ENCODE measurements at regions not wholly inside any gene's neighbourhood (a gene's known extent, or its start where the extent isn't known, plus 50 kb on each side); places are given as distances from the start of the nearest gene placed in this dataset.

DNA sequence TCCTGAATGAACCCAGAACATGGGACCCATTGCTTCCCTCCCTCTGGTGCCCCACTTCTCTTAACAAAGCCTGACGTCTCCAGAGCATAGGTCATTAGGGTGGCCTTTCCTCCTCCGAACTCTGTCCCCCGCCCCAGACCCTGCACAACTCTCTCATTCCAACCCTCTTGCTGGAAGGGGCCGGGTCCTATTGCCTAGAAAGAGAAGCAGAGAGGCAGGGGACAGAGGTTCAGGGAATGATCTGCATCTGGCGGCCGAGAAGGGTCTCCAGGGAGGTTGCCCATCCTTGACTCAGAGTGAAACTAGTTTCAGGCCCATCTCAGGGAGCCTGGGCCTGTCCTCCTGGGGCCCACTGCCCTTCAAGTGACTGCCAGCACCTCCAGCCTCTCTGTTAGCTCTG is 79.0 kb downstream of the LINGO1 start:
- no peak for TF ChIP-seq ZBTB7A (IDR thresholded peaks at IDR 0.05; ENCODE audit: low read depth)
- TF ChIP-seq EP300 (IDR thresholded peaks at IDR 0.05; ENCODE audit: borderline replicate concordance), result no peak
- TF ChIP-seq, protein P1, sequence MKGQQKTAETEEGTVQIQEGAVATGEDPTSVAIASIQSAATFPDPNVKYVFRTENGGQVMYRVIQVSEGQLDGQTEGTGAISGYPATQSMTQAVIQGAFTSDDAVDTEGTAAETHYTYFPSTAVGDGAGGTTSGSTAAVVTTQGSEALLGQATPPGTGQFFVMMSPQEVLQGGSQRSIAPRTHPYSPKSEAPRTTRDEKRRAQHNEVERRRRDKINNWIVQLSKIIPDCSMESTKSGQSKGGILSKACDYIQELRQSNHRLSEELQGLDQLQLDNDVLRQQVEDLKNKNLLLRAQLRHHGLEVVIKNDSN (IDR thresholded peaks at IDR 0.05), result no peak
- no peak for TF ChIP-seq TEAD4 (IDR thresholded peaks at IDR 0.05)
- TF ChIP-seq, protein P2, sequence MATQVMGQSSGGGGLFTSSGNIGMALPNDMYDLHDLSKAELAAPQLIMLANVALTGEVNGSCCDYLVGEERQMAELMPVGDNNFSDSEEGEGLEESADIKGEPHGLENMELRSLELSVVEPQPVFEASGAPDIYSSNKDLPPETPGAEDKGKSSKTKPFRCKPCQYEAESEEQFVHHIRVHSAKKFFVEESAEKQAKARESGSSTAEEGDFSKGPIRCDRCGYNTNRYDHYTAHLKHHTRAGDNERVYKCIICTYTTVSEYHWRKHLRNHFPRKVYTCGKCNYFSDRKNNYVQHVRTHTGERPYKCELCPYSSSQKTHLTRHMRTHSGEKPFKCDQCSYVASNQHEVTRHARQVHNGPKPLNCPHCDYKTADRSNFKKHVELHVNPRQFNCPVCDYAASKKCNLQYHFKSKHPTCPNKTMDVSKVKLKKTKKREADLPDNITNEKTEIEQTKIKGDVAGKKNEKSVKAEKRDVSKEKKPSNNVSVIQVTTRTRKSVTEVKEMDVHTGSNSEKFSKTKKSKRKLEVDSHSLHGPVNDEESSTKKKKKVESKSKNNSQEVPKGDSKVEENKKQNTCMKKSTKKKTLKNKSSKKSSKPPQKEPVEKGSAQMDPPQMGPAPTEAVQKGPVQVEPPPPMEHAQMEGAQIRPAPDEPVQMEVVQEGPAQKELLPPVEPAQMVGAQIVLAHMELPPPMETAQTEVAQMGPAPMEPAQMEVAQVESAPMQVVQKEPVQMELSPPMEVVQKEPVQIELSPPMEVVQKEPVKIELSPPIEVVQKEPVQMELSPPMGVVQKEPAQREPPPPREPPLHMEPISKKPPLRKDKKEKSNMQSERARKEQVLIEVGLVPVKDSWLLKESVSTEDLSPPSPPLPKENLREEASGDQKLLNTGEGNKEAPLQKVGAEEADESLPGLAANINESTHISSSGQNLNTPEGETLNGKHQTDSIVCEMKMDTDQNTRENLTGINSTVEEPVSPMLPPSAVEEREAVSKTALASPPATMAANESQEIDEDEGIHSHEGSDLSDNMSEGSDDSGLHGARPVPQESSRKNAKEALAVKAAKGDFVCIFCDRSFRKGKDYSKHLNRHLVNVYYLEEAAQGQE (IDR thresholded peaks at IDR 0.05; ENCODE audit: low read depth), result no peak
- no peak for TF ChIP-seq RAD21 (IDR thresholded peaks at IDR 0.05; ENCODE audit: low read depth)
- no peak for TF ChIP-seq CEBPB (IDR thresholded peaks at IDR 0.05)
- TF ChIP-seq, protein P3, sequence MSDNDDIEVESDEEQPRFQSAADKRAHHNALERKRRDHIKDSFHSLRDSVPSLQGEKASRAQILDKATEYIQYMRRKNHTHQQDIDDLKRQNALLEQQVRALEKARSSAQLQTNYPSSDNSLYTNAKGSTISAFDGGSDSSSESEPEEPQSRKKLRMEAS (IDR thresholded peaks at IDR 0.05), result no peak
- TF ChIP-seq TCF12 (IDR thresholded peaks at IDR 0.05; ENCODE audit: low read depth), result no peak

DNA sequence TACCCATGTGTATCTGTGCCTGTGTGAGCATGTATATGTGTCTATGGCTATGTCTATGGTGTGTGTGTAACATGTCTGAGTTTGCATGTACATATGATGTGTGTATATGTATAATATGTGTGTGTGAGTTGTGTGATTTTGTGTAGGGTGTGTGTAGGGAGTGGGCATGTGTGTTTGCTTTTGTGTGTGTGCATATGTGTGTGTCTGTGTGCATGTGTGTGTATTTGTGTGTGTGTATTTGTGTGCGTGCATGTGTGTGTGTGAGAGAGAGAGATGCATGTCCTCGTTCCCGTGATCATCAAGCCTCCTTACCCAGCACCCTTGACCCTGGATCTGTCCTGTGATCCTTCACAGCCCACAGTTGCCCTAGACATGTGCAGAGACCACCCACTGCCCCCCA is 79.5 kb downstream of the LINGO1 start:
- TF ChIP-seq, protein P1 (IDR thresholded peaks at IDR 0.05), result no peak
- TF ChIP-seq CREB1 (IDR thresholded peaks at IDR 0.05; ENCODE audit: low read depth), result no peak
- TF ChIP-seq CEBPB (IDR thresholded peaks at IDR 0.05), result no peak
- no peak for TF ChIP-seq TCF12 (IDR thresholded peaks at IDR 0.05; ENCODE audit: low read depth)
- no peak for TF ChIP-seq RAD21 (IDR thresholded peaks at IDR 0.05; ENCODE audit: low read depth)
- no peak for TF ChIP-seq YY1 (IDR thresholded peaks at IDR 0.05; ENCODE audit: low read depth)
- no peak for TF ChIP-seq TEAD4 (IDR thresholded peaks at IDR 0.05)
- TF ChIP-seq, protein P3 (IDR thresholded peaks at IDR 0.05), result no peak
- no peak for TF ChIP-seq EP300 (IDR thresholded peaks at IDR 0.05; ENCODE audit: borderline replicate concordance)
- TF ChIP-seq FOXM1 (IDR thresholded peaks at IDR 0.05; ENCODE audit: borderline replicate concordance, low read depth), result no peak
- TF ChIP-seq NFIC (IDR thresholded peaks at IDR 0.05), result no peak
- TF ChIP-seq, protein P2 (IDR thresholded peaks at IDR 0.05; ENCODE audit: low read depth), result no peak
- TF ChIP-seq TAF1 (IDR thresholded peaks at IDR 0.05; ENCODE audit: low read depth), result no peak
- no peak for TF ChIP-seq EGR1 (IDR thresholded peaks at IDR 0.05)
- no peak for TF ChIP-seq ZBTB7A (IDR thresholded peaks at IDR 0.05; ENCODE audit: low read depth)

- TF ChIP-seq, protein P2 (IDR thresholded peaks at IDR 0.05; ENCODE audit: low read depth), result peak; percentile 55
- TF ChIP-seq CEBPB (IDR thresholded peaks at IDR 0.05) (no peak), FOXM1 (IDR thresholded peaks at IDR 0.05; ENCODE audit: borderline replicate concordance, low read depth) (no peak), TAF1 (IDR thresholded peaks at IDR 0.05; ENCODE audit: low read depth) (no peak), RAD21 (IDR thresholded peaks at IDR 0.05; ENCODE audit: low read depth) (no peak), YY1 (IDR thresholded peaks at IDR 0.05; ENCODE audit: low read depth) (no peak)
Measured at GRCh38 chr15:77552066-77552465, 80.6 kb downstream of the LINGO1 start.

DNA sequence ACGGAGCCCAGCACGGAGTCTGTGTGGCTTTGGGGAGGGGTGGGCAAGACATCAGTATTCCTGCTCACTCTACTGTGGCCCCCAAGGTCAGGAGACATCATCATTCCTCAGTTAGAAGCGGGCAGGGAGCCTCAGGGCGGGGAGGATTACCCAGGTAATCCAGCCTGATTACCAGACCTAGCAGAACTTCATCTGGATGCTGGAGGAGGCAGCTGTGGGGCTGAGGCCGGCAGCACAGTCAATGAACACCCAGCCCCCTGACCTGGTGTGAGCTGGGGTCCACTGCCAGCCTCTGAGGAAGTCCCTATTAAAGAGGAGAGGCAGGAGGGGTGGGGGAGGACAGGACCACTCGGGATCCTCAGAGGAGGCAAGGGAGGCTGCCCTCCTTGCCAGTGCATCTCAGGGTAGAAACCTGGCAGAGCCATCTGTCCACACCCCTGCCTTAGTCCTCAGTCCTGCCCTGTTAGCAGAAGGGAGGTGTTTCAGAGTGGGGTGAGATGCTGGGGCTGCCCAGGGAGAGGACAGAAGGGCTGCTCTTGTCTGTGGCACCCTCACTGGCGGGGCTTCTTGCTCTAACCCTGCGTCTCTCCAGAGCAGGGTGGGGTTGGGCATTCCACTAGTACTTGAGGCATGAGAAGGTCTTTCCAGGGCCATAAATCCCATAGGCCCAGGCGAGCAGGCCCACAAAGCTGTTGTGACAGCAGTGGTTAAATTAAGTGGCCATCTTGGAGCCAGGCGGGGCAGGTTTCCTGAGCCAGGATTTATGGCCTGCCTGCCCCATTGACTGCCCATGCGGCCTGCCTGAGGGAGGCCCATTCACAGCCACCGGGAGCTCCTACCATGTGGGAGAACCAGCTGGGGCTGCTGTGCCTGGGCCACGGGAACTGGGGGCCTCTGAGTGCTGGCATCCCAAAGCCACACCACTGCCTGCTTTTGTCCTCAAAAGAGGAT is 82.1 kb downstream of the LINGO1 start:
- no peak for TF ChIP-seq TAF1 (IDR thresholded peaks at IDR 0.05; ENCODE audit: low read depth)
- no peak for TF ChIP-seq EP300 (IDR thresholded peaks at IDR 0.05; ENCODE audit: borderline replicate concordance)
- no peak for TF ChIP-seq RAD21 (IDR thresholded peaks at IDR 0.05; ENCODE audit: low read depth)
- no peak for TF ChIP-seq TEAD4 (IDR thresholded peaks at IDR 0.05)
- TF ChIP-seq, protein P1 (IDR thresholded peaks at IDR 0.05), result no peak
- TF ChIP-seq FOXM1 (IDR thresholded peaks at IDR 0.05; ENCODE audit: borderline replicate concordance, low read depth), result no peak
- TF ChIP-seq, protein P3 (IDR thresholded peaks at IDR 0.05), result no peak
- TF ChIP-seq ZBTB7A (IDR thresholded peaks at IDR 0.05; ENCODE audit: low read depth), result no peak
- no peak for TF ChIP-seq TCF12 (IDR thresholded peaks at IDR 0.05; ENCODE audit: low read depth)
- TF ChIP-seq, protein P2 (IDR thresholded peaks at IDR 0.05; ENCODE audit: low read depth), result no peak
- TF ChIP-seq EGR1 (IDR thresholded peaks at IDR 0.05), result no peak
- TF ChIP-seq CEBPB (IDR thresholded peaks at IDR 0.05), result no peak
